Activated naive CD8-positive, alpha-beta T cell (primary cell): ENCODE measurements at regions not wholly inside any gene's neighbourhood (a gene's known extent, or its start where the extent isn't known, plus 50 kb on each side); places are given as distances from the start of the nearest gene placed in this dataset.

Source experiments
- H3K27ac Mint-ChIP-seq: one replicate; pipeline ENCODE4 v1.8.0; 2021; ENCODE audit warnings: mixed read lengths
- H3K27me3 Mint-ChIP-seq: one replicate; pipeline ENCODE4 v1.8.0; 2021; ENCODE audit warnings: mixed read lengths
- H3K36me3 Mint-ChIP-seq: one replicate; pipeline ENCODE4 v1.8.0; 2021; ENCODE audit warnings: mixed read lengths
- H3K4me1 Mint-ChIP-seq: one replicate; pipeline ENCODE4 v1.8.0; 2021; ENCODE audit warnings: low read depth, mixed read lengths
- H3K4me3 Mint-ChIP-seq: one replicate; pipeline ENCODE4 v1.8.0; 2021; ENCODE audit warnings: mild to moderate bottlenecking, mixed read lengths
- H3K9me3 Mint-ChIP-seq: one replicate; pipeline ENCODE4 v1.8.0; 2021; ENCODE audit warnings: low read depth, mixed read lengths

DNA sequence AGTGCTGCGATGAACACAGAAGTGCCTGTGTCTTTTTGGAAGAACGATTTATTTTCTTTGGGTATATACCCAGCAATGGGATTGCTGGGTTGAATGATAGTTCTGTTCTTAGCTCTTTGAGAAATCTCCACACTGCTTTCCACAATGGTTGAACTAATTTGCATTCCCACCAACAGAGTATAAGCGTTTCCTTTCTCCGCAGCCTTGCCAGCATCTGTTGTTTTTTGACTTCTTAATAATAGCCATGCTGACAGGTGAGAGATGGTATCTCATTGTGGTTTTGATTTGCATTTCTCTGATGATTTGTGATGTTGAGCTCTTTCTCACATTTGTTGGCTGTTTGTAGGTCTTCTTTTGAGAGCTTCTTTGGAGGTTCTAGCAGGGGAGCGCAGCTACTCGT, 134.6 kb downstream of the TENT4A start:
- H3K4me1 Mint-ChIP-seq: peaks cover 8% of the 10 kb centered on the region
- H3K36me3 Mint-ChIP-seq: no peaks in the 10 kb centered on the region
- peaks cover under 1% of the 10 kb centered on the region for H3K27me3 Mint-ChIP-seq
- peak overlapping the region; percentile 4 for H3K27ac Mint-ChIP-seq
- no peak overlapping the region for H3K4me3 Mint-ChIP-seq
- H3K9me3 Mint-ChIP-seq: peaks cover 7% of the 10 kb centered on the region

DNA sequence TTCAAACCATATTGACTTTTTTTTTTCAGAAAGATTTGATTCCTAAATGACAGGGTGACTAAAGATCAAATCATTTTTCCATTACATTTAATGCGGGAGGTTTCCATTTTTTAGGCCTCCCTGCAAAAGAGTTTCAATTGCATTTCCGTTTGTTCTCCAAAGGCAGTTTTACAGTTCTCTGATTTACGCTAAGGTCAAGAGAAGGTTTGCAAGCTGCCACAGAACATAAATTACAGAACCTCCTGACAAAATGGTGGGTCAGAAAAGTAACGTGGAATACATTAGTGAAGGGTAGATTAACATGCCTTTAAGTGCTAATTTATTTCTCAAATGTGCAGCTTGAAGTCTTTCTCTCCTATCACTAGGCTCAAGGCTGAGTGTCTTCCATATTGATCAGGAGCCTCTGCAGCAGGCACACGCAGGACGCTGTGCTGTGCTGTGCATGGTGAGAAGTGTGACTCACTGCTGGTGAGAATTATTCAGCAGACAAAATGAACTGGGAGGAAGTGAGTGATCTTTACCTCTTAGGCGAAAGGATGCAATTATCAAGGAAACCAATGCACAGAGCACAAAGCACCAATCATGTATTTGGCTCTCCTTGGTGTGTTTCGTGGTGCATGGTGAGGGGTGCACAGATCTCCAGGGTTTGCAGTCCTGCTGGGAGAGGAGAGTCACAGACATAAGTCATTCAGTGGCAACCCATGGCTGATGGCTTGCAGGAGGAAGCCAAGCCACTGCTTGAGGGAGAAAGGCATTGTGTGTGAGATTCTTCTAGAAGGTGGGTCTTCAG, 136.3 kb downstream of the TENT4A start:
- H3K4me1 Mint-ChIP-seq: peaks cover 8% of the 10 kb centered on the region
- H3K36me3 Mint-ChIP-seq: no peaks in the 10 kb centered on the region
- no peak overlapping the region for H3K27ac Mint-ChIP-seq
- H3K9me3 Mint-ChIP-seq: peaks cover 11% of the 10 kb centered on the region
- no peak overlapping the region for H3K4me3 Mint-ChIP-seq
- no peaks in the 10 kb centered on the region for H3K27me3 Mint-ChIP-seq

DNA sequence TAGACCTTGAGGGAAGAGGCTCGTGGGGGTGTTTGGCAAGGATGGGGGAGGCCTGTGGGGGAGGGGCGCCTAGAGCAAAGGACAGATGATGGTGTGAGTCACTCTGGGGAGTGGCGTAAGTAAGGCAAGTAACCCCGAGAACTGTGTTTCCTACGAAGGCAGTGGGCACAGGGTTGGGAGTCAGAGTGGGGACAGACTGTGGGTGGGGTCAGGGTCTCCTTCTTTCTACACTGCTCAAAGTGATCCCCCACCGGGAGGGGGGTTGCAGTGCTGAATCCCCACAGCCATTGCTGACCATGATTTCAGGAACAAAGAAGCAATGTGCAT, 136.8 kb downstream of the TENT4A start:
- Mint-ChIP-seq H3K9me3 (peaks cover 11% of the 10 kb centered on the region), H3K4me1 (peaks cover 8% of the 10 kb centered on the region), H3K36me3 (no peaks in the 10 kb centered on the region), H3K27me3 (no peaks in the 10 kb centered on the region), H3K4me3 (no peak overlapping the region), H3K27ac (no peak overlapping the region)

DNA sequence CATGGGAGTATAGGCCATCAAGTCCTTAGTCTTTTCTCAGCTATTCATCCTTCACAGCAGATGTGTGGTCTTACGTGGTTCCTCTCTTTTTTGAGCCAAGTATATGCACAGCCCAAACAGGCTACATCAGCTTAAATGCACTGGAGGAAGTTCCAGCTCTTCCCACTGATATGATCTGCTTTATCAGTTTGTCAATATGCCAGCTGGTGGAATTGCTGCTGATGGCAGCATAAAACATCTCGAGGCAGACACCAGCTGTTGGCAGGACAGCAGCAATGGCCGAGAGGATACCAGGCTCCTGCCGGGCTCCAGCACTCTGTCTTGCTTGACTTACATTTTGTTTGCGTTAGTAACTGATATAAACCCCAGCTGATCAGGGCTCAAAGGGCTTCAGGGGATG, 143.4 kb downstream of the TENT4A start:
- H3K4me3 Mint-ChIP-seq: no peak overlapping the region
- H3K27ac Mint-ChIP-seq: no peak overlapping the region
- peaks cover 11% of the 10 kb centered on the region for H3K9me3 Mint-ChIP-seq

DNA sequence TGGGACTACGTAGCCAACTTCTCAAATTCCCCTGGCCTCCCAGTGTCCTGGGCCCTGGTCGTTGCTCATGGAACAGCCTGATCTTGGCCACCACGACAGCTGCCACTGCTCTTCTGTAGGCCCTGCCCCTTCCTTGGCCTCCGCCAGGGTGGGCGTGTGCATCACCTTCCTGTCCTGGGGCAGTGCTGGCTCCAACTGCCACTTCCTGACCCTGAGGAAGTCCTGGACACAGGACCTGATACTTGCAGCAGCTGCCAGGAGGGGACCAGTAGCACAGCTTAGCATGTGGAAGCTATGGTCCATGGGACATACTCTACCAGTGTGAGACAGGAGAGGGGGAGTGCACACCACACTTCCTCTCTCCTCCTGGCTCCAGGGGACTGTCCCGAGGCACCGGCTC, 145.2 kb downstream of the TENT4A start:
- Mint-ChIP-seq H3K9me3 (peaks cover 4% of the 10 kb centered on the region), H3K27ac (no peak overlapping the region)

More for the DNA sequence above, 143.4 kb downstream of the TENT4A start:
- Mint-ChIP-seq H3K27me3 (peaks cover 5% of the 10 kb centered on the region), H3K36me3 (no peaks in the 10 kb centered on the region), H3K4me1 (no peaks in the 10 kb centered on the region)

DNA sequence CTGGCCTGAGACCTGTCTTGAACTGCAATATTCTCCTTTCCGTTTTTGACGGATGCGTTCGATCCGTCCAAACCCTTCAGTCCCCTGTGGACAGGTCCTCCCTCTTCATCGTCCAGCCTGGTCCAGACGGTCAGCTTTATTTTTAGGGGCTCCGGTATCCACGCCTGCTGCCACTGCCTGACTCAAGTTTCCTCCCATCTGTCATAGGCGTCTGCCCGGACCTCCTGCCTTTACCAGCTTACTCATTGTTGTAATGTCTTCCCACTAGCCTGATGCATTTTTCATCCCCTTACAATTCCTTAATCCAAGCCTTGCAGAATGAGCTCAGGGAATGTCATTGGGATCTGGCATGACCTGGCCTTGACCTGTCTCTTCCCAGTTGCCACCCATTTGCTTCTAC, 145.8 kb downstream of the TENT4A start:
- no peak overlapping the region for H3K27ac Mint-ChIP-seq
- no peaks in the 10 kb centered on the region for H3K9me3 Mint-ChIP-seq
- H3K4me3 Mint-ChIP-seq: no peak overlapping the region
- H3K4me1 Mint-ChIP-seq: no peaks in the 10 kb centered on the region
- H3K27me3 Mint-ChIP-seq: peaks cover 5% of the 10 kb centered on the region
- H3K36me3 Mint-ChIP-seq: peaks cover 2% of the 10 kb centered on the region

More for the DNA sequence above, 145.2 kb downstream of the TENT4A start:
- Mint-ChIP-seq H3K27me3 (peaks cover 5% of the 10 kb centered on the region), H3K4me3 (no peak overlapping the region), H3K4me1 (no peaks in the 10 kb centered on the region), H3K36me3 (peaks cover 2% of the 10 kb centered on the region)

DNA sequence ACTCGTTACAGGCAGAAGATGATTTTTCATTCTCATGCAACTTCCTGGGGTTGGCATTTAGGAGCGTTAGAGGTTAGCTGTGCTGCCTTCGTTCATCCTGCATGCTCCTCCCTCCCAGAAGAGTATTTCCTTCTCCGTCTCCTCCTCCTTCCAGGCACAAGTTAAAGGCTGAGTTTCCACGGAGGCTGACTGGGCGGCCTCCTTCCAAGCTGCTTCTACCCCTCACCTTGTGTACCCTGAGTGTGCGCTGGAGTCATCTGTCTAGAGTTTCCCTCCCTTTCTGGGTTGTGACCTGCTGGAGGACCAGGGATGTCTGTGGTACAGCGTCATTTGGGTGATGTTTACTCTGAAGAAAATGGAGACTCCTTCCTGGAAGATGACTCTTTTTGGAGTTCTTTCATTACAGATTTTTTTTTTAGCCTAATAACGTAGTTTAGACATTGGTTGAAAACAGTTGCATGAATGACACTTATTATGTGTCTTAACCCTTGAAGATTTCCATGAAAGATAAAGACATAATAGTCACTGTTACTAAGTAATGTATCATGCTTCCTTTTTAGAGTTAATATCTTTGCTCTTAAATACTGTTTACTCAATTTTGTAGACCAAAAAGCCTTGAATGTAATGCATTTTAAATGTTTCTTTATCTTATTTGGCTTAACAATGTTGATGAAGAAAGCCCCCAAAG, 146.9 kb downstream of the TENT4A start:
- peaks cover 2% of the 10 kb centered on the region for H3K36me3 Mint-ChIP-seq
- no peaks in the 10 kb centered on the region for H3K4me1 Mint-ChIP-seq
- H3K27me3 Mint-ChIP-seq: peaks cover 5% of the 10 kb centered on the region
- no peak overlapping the region for H3K27ac Mint-ChIP-seq
- H3K9me3 Mint-ChIP-seq: no peaks in the 10 kb centered on the region
- no peak overlapping the region for H3K4me3 Mint-ChIP-seq

DNA sequence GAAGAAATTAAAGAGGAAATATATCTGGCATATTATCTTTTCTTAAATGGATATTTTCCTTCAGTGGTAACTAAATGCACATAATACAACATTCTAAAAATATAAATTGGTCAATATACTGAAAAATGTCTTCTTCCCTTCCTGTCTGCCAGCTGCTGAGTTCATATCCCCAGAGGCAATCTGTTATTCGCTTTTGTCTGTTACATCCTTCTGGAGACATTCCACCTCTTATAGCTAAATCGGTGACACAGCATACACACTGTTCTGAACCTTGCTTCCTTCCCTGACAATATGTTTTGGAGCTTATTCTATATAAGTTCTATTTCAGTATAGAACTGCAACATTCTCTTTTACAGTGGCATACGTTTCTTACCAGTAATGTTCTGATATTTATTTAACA, 147.8 kb downstream of the TENT4A start:
- Mint-ChIP-seq H3K9me3 (no peaks in the 10 kb centered on the region), H3K27me3 (peaks cover 5% of the 10 kb centered on the region), H3K36me3 (peaks cover 2% of the 10 kb centered on the region), H3K4me3 (no peak overlapping the region), H3K4me1 (no peaks in the 10 kb centered on the region), H3K27ac (no peak overlapping the region)

DNA sequence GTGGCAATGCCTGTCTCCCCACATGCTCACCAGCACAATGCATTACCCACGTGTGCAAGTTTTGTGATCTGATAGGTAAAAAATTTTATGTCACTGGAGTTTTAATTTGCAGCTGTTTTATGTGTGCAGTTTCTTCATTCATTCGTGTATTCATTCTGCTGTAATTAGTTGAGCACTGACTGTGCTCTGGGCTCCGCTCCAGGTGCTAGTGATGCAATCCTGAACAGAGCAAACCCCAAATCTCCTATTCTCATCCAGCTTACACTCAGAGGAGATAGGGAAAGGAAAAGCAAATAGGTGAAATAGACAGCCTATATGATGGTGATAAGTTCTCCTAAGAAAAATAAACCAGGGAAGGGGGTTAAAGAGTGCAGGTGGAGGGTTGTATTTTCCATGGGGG, 148.4 kb downstream of the TENT4A start:
- H3K27me3 Mint-ChIP-seq: peaks cover 5% of the 10 kb centered on the region
- no peak overlapping the region for H3K27ac Mint-ChIP-seq
- H3K36me3 Mint-ChIP-seq: peaks cover 2% of the 10 kb centered on the region

DNA sequence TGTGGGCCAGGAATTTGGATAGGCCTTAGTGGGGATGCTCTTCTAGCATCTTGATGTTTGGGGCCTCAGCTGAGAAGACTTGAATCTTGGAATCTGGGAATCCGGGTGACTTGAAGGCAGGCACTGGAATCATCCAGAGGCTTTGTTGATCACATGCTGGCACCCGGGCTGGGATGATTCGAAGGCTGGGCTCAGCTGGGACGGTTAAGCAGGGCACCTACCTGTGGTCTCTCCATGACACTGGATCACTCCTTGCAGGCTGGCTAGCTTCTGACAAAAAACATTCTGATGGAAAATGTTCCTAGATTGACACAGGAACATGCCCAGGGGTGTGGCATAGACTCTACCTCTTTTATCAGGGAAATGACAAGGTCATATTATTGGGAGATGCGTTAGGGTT, 149.1 kb downstream of the TENT4A start:
- H3K9me3 Mint-ChIP-seq: no peaks in the 10 kb centered on the region
- H3K4me1 Mint-ChIP-seq: no peaks in the 10 kb centered on the region
- H3K36me3 Mint-ChIP-seq: peaks cover 2% of the 10 kb centered on the region
- no peak overlapping the region for H3K4me3 Mint-ChIP-seq
- H3K27me3 Mint-ChIP-seq: peaks cover 5% of the 10 kb centered on the region
- H3K27ac Mint-ChIP-seq: no peak overlapping the region

More for the DNA sequence above, 148.4 kb downstream of the TENT4A start:
- H3K4me1 Mint-ChIP-seq: no peaks in the 10 kb centered on the region
- no peak overlapping the region for H3K4me3 Mint-ChIP-seq
- H3K9me3 Mint-ChIP-seq: no peaks in the 10 kb centered on the region

DNA sequence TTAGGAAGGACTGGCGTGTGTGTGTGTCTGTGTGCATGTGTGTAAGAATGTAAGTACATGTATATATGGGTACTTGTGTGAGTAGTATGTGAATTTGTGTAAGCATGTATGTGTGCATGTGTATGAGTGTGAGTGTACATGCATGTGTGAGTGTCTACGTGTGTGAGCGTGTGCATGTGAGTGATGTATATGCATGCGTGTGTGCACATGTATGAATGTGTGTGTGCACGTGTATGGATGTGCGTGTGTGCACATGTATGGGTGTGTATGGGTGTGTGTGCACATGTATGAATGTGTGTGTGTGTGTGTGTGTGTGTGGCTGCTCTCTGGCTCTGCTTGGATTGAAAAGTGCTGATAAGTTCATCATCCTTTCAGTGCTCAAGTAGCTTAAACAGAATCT, 154.5 kb downstream of the TENT4A start:
- no peaks in the 10 kb centered on the region for H3K27me3 Mint-ChIP-seq
- peaks cover 2% of the 10 kb centered on the region for H3K36me3 Mint-ChIP-seq
- H3K27ac Mint-ChIP-seq: no peak overlapping the region
- H3K4me3 Mint-ChIP-seq: no peak overlapping the region
- H3K9me3 Mint-ChIP-seq: no peaks in the 10 kb centered on the region
- no peaks in the 10 kb centered on the region for H3K4me1 Mint-ChIP-seq

DNA sequence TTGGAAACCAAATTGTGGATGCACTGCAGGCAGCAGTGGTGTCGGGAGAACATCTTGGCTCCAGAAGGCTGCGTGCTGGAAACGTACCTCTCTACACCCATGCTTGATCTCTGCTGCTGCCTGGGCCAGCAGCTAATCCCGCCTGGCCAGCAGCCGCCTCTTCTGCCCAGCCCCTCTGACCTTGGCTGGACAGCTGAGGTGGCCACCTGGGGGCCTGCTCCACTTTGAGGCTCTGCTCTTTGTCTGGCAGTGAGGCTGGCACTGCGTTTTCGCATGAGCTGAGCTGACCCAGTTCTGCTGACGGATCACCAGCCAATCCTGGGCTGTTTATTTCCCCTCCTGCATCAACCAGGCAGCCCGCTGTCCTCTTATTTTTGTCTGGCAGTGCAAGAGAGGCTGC, 154.9 kb downstream of the TENT4A start:
- H3K36me3 Mint-ChIP-seq: no peaks in the 10 kb centered on the region
- H3K9me3 Mint-ChIP-seq: no peaks in the 10 kb centered on the region
- no peaks in the 10 kb centered on the region for H3K27me3 Mint-ChIP-seq
- no peak overlapping the region for H3K27ac Mint-ChIP-seq
- no peak overlapping the region for H3K4me3 Mint-ChIP-seq
- H3K4me1 Mint-ChIP-seq: no peaks in the 10 kb centered on the region

DNA sequence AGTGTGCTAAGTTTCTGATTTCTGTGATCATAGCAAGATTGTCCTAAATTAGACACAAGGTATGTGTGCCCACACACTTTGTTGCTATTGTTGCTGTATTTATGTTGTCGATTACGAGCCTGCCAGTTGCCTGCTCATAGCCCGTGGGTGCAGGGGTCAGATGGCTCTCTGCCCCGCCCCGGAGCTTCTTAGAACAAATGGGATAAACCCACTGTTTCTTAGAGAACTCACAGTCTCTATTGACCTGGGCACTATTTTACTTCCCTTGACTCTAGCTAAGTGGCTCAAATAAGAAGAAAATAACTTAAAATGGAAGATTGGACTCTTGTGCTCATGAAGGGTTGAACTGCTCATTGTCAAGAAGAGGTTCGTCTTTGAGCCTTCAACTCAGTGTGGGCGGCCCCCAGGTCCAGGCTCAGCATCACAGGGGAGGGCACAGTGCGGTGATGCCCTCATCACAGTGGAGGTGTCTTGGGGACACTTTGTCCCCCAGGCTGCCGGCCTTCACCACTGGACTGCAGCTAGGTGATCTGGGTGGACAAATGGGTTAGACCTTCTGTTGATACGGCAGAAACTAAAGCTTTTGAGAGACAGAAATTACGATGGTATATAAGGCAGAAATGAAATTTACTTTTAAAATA, 155.5 kb downstream of the TENT4A start:
- Mint-ChIP-seq H3K27me3 (no peaks in the 10 kb centered on the region), H3K4me3 (no peak overlapping the region), H3K4me1 (no peaks in the 10 kb centered on the region), H3K27ac (no peak overlapping the region), H3K9me3 (no peaks in the 10 kb centered on the region), H3K36me3 (no peaks in the 10 kb centered on the region)

DNA sequence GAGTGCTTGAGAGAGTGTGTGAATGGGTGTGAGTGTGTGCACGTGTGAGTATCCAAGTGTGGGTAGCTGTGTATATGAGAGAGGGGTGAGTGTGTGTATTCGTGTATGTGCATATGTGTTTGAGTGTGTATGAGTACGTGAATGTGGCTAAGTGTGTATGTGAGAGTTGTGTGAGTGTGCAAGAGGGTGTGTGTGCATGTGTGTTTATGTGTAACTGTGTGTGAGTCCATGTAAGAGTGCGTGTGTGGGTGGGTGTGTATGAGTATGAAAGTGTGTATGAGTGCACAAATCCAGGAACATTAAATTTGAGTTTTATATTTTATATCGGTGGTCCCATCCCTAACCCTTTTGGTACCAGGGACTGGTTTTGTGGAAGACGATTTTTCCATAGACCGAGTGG, 156.4 kb downstream of the TENT4A start:
- H3K27ac Mint-ChIP-seq: no peak overlapping the region
- H3K4me3 Mint-ChIP-seq: no peak overlapping the region
- no peaks in the 10 kb centered on the region for H3K9me3 Mint-ChIP-seq
- no peaks in the 10 kb centered on the region for H3K27me3 Mint-ChIP-seq
- H3K36me3 Mint-ChIP-seq: no peaks in the 10 kb centered on the region
- no peaks in the 10 kb centered on the region for H3K4me1 Mint-ChIP-seq

DNA sequence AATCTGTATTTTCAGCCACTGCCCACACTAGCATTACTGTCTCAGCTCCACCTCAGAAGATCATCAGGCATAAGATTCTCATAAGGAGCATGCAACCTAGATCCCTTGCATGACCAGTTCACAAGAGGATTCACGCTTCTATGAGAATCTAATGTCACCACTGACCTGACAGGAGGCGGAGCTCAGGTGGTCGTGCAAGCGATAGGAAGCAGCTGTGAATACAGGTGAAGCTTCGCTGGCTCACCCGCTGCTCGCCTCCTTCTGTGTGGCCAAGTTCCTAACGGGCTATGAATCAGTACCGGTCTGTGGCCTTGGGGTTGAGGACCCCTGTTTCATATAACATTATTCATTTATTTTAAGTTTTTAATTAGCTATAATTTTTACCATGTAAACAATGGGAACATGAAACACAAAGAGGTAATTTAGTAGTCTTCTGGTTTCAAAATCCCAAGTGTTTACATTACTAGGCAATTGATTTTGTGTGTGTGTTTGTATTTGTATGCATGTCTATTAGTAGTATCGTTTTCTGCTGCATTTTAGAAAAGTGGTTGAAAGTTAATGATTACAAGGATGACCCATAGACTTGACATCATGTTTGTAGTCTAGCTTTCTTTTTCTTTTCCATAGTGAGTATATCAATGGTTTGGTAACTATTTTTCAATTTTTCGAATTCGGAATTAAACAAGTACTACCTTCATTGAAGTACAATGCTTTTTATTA, 159.4 kb downstream of the TENT4A start:
- Mint-ChIP-seq H3K9me3 (no peaks in the 10 kb centered on the region), H3K4me3 (no peak overlapping the region), H3K4me1 (no peaks in the 10 kb centered on the region), H3K27ac (no peak overlapping the region), H3K27me3 (no peaks in the 10 kb centered on the region), H3K36me3 (no peaks in the 10 kb centered on the region)
